Ectodermal cell (in vitro differentiated cells): ENCODE measurements at regions not wholly inside any gene's neighbourhood (a gene's known extent, or its start where the extent isn't known, plus 50 kb on each side); places are given as distances from the start of the nearest gene placed in this dataset.

Experiments used
- H3K27ac ChIP-seq: 2 replicates; pipeline ENCODE4 v1.7.0; 2013; ENCODE audit warnings: mild to moderate bottlenecking, low read depth, low read length; ENCODE audit not compliant: insufficient read depth, poor library complexity, severe bottlenecking
- H3K27me3 ChIP-seq: 2 replicates; pipeline ENCODE4 v1.7.0; 2013; ENCODE audit warnings: mild to moderate bottlenecking, low read length; ENCODE audit not compliant: insufficient read depth, control insufficient read depth, poor library complexity, severe bottlenecking
- H3K36me3 ChIP-seq: one replicate; pipeline ENCODE4 v1.7.0; 2013; ENCODE audit warnings: low read length; ENCODE audit not compliant: control insufficient read depth, insufficient read depth
- H3K4me1 ChIP-seq: one replicate; pipeline ENCODE4 v1.7.0; 2013; ENCODE audit warnings: low read length; ENCODE audit not compliant: control insufficient read depth, insufficient read depth
- H3K4me3 ChIP-seq: 2 replicates; pipeline ENCODE4 v1.7.0; 2013; ENCODE audit warnings: low read depth, low read length, control low read depth; ENCODE audit not compliant: insufficient read depth
- H3K9me3 ChIP-seq: 2 replicates; pipeline ENCODE4 v1.7.0; 2013; ENCODE audit warnings: mild to moderate bottlenecking, low read length, moderate library complexity; ENCODE audit not compliant: control insufficient read depth
- WGBS, 2 experiments: methylation state at CpG; one replicate each; pipeline ENCODE4 v1.1.7; 2013; ENCODE audit warnings: missing lambda C conversion rate in 2 of 2; 5-methylcytosine and 5-hydroxymethylcytosine counted together

GRCh38 chr10:113453351-113453750 lies 99.5 kb upstream of the HABP2 start:
- WGBS, 2 experiments: 93% methylated on average over 6 of the region's 6 CpGs
- no peak overlapping the region for H3K4me3 ChIP-seq
- H3K36me3 ChIP-seq: no peaks in the 10 kb centered on the region
- no peaks in the 10 kb centered on the region for H3K27me3 ChIP-seq
- H3K27ac ChIP-seq: no peak overlapping the region
- no peaks in the 10 kb centered on the region for H3K4me1 ChIP-seq
- H3K9me3 ChIP-seq: no peaks in the 10 kb centered on the region

DNA sequence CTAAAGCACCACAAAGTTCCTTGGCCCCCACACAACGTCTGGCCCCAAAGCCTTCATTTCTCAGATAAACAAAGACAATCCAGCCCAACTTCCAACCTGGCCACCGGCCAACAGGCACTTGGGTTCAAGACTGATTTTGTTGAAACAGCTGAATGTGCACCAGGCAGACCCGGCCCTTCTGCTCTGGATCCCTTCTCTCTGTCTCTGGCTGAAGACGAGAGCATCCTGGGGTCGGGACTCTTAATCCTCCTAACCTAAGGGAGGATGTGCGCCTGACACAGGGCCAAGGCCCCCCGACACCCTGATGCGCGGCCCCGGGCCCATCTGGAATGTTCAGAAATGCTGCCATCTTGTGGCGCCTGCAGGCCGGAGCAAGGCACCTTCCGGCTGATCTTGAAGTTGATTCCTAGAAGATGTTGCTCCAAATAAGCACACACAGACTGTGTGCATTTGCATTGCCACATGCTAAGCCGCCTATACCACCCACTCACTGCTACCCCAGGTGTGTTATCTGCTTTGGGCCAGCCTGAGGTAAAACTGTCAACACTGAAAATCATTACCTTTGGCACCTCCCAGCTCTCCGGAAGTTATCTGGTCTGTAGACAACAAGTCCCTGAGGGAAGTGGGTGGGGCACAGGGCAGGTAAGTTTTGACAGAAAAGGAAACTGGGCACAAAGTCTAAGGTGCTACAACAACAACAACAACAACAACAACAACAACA lies 98.4 kb upstream of the HABP2 start:
- no peak overlapping the region for H3K27ac ChIP-seq
- H3K4me3 ChIP-seq: no peak overlapping the region
- H3K36me3 ChIP-seq: no peaks in the 10 kb centered on the region
- no peaks in the 10 kb centered on the region for H3K9me3 ChIP-seq
- no peaks in the 10 kb centered on the region for H3K4me1 ChIP-seq
- 22 to 28% methylated on average over 15 of the region's 15 CpGs for WGBS, 2 experiments
- no peaks in the 10 kb centered on the region for H3K27me3 ChIP-seq

DNA sequence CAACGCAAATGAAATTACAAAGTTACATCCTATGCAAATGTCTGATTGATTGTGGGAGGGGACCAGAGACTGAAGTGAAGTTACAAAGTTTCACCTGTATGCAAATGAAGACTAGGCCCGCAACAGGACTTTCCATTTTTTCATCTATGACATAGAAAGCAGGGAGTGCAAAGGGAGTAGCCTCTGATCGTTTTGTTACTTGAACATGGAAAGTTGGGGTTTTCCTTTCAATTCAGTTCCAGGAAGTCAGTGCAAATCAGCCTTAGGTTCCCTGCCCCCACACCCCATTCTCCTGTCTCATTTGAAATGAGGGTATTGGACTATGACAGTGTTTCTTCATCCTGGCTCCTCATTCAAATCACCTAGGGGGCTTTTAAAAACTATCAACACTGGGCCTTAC lies 96.9 kb upstream of the HABP2 start:
- 75 to 77% methylated on average over 3 of the region's 3 CpGs for WGBS, 2 experiments
- Histone ChIP-seq H3K27me3 (no peaks in the 10 kb centered on the region), H3K27ac (no peak overlapping the region), H3K9me3 (no peaks in the 10 kb centered on the region), H3K4me3 (no peak overlapping the region), H3K36me3 (no peaks in the 10 kb centered on the region), H3K4me1 (no peaks in the 10 kb centered on the region)

- 91 to 97% methylated on average over 6 of the region's 6 CpGs for WGBS, 2 experiments
- Histone ChIP-seq H3K9me3 (no peaks in the 10 kb centered on the region), H3K4me3 (no peak overlapping the region), H3K36me3 (no peaks in the 10 kb centered on the region), H3K27me3 (no peaks in the 10 kb centered on the region), H3K27ac (no peak overlapping the region), H3K4me1 (peaks cover 3% of the 10 kb centered on the region)
Measured at GRCh38 chr10:113456741-113457140, 96.1 kb upstream of the HABP2 start.

DNA sequence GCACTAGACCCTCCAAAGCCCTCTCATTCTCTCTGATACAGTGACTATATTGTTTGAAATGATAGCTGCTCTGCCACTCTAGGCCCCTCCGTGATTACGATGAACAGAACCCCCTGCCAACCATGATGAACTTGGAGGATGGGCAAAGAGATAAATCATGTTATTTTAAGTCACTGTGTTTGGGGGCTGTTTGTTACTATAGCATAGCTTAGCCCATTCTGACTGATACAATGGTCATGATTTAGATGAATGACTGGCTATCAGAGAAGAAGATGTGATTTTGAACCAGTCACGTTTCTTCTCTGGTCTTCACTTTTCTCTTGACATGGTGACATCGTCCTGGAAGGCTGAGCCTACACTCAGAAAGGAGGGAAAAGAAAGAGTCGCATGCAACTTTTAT lies 95.4 kb upstream of the HABP2 start:
- Histone ChIP-seq H3K27me3 (no peaks in the 10 kb centered on the region), H3K27ac (no peak overlapping the region), H3K4me3 (no peak overlapping the region), H3K36me3 (no peaks in the 10 kb centered on the region), H3K9me3 (no peaks in the 10 kb centered on the region), H3K4me1 (peaks cover 3% of the 10 kb centered on the region)
- WGBS, 2 experiments: 96% methylated on average over 5 of the region's 5 CpGs

- Histone ChIP-seq H3K27ac (no peak overlapping the region), H3K4me3 (no peak overlapping the region), H3K27me3 (no peaks in the 10 kb centered on the region), H3K4me1 (peaks cover 3% of the 10 kb centered on the region), H3K36me3 (no peaks in the 10 kb centered on the region), H3K9me3 (no peaks in the 10 kb centered on the region)
- 95 to 96% methylated on average over 10 of the region's 10 CpGs for WGBS, 2 experiments
Measured at GRCh38 chr10:113458451-113458850, 94.4 kb upstream of the HABP2 start.

DNA sequence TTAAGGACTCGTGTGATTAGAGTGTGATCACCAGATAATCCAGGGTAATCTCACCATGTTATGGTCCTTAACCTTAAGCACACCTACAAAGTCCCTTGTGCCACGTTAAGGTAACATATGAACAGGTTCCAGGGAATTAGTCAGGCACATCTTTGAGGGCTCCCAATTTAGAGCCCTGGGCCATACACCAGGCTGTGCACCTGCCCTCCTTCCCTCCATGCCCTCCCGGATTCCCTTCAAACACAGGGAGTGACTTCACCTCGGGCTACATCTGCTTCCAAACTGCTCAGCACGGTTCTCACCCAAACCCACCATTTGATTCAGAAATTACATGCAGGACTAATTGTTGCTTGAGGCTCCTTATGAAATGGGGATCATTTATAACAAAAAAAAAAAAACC lies 93.9 kb upstream of the HABP2 start:
- H3K27me3 ChIP-seq: no peaks in the 10 kb centered on the region
- H3K4me3 ChIP-seq: no peak overlapping the region
- no peaks in the 10 kb centered on the region for H3K9me3 ChIP-seq
- no peaks in the 10 kb centered on the region for H3K36me3 ChIP-seq
- WGBS, 2 experiments: 95 to 99% methylated on average over 5 of the region's 5 CpGs
- H3K27ac ChIP-seq: no peak overlapping the region
- H3K4me1 ChIP-seq: peaks cover 3% of the 10 kb centered on the region

DNA sequence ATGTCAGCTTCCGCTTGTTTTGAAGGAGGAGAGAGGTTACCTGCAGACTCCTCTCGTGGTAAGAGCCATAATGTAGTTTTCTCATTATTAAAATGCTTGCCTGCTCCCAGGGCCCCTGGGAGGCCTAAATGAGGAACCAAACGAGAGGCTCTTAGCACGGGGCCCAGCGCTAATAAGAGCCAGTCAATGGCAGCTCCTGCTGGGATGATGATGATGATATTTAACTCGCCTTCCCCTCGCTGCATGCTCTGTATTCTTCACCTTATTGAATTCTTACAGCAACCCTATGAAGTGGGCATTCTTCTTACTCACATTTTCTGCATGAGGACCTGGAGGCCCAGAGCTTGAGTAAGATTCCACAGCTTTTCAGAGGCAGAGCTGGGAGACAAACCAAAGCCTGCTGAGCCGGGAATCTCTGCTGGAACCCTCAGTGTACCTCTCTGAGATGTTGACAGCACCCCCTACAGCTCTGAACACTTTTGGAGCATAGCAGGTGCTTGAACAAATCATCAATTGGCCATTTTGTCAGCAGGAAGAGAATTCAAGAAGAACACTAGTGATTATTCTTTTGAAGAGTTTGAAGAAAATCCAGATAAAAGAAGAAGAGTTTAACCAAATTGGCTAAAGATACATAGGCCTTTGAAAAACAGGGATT lies 93.1 kb upstream of the HABP2 start:
- no peaks in the 10 kb centered on the region for H3K9me3 ChIP-seq
- H3K4me1 ChIP-seq: peaks cover 3% of the 10 kb centered on the region
- H3K27me3 ChIP-seq: no peaks in the 10 kb centered on the region
- WGBS, 2 experiments: 55 to 63% methylated on average over 8 of the region's 8 CpGs
- H3K4me3 ChIP-seq: no peak overlapping the region
- no peaks in the 10 kb centered on the region for H3K36me3 ChIP-seq
- no peak overlapping the region for H3K27ac ChIP-seq

DNA sequence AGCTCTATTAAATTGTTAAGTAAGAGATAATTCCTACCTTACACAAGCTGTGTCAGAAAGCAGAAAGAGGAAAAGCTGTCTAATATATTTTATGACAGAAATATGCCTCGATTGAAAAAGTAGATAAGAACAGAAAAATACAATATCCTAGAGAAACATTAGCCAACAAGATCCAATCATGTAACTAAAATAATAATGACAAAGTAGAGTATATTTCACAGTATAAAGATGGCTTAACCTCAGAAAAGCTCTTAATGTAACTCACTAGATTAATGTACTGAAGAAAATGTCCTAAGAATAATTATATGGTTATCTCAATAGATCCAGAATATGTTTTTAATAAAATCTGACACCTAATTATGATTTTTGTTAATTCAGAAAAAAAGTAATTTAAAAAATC lies 89.8 kb upstream of the HABP2 start:
- no peaks in the 10 kb centered on the region for H3K36me3 ChIP-seq
- peaks cover 3% of the 10 kb centered on the region for H3K4me1 ChIP-seq
- WGBS, 2 experiments: no CpG with 5 or more reads among the region's 1 CpG
- no peaks in the 10 kb centered on the region for H3K9me3 ChIP-seq
- no peak overlapping the region for H3K27ac ChIP-seq
- no peak overlapping the region for H3K4me3 ChIP-seq
- H3K27me3 ChIP-seq: no peaks in the 10 kb centered on the region

DNA sequence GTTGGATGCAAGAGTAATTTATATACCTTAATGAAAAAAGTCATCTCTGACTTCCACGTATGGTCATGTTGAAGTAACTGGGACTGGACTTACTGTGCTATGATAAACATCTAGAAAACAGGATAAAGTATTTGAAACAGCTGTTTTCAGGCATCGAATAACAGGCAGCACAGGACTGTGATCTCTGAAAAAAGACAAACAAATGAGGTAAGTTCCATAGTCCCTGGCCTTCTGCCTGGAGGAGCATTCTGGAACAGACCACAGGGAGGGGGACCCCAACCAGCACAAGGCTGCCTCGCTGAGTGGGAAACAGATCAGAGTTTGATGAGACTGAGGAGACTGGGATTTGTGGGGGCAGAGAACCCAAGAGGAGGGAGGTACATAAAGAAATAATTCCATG lies 89.1 kb upstream of the HABP2 start:
- 87 to 92% methylated on average over 3 of the region's 3 CpGs for WGBS, 2 experiments
- Histone ChIP-seq H3K4me3 (no peak overlapping the region), H3K27me3 (no peaks in the 10 kb centered on the region), H3K27ac (no peak overlapping the region), H3K4me1 (peaks cover 3% of the 10 kb centered on the region), H3K36me3 (no peaks in the 10 kb centered on the region), H3K9me3 (no peaks in the 10 kb centered on the region)
